ENCODE measurements at regions not wholly inside any gene's neighbourhood (a gene's known extent, or its start where the extent isn't known, plus 50 kb on each side); places are given as distances from the start of the nearest gene placed in this dataset.

DNA sequence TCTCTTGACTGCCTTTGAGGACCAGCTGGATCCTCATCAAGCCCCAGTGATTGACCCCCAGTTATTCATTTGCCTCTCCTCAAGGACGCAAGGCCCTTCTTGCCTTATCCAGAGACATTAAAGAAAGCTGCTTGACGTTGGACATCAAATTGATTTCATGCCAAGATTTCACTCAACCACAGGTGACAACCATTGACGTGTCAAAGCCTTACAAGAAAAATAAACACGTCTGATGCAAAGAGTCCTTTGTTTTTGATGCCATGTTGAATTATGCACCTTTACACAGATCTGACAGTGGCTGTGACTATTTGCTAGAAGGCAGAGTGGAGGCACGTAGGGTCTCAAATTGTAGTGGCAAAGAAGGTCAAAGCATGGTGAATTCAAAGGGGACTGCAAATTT is 666.2 kb upstream of the CAMK1G start:
- no peaks in the 10 kb centered on the region for H3K36me3 Mint-ChIP-seq (ENCODE audit: low read depth, unreplicated experiment)
- Histone ChIP-seq H2AFZ (ENCODE audit: low read depth, low read length) (no peak overlapping the region), H3K27me3 (ENCODE audit: insufficient read depth, low read length) (no peaks in the 10 kb centered on the region), H3K27ac (ENCODE audit: low read depth, low read length) (no peak overlapping the region), H3K36me3 (ENCODE audit: insufficient read depth, low read length) (no peaks in the 10 kb centered on the region), H4K20me1 (ENCODE audit: insufficient read depth, low read length) (no peaks in the 10 kb centered on the region), H3K9me3 (ENCODE audit: insufficient read depth, low read depth, low read length) (no peaks in the 10 kb centered on the region), H3K9ac (ENCODE audit: low read length) (no peak overlapping the region), H3K4me3 (ENCODE audit: insufficient read depth, low read depth, low read length) (no peak overlapping the region), H3K79me2 (ENCODE audit: insufficient read depth, low read length) (no peaks in the 10 kb centered on the region), H3K4me1 (ENCODE audit: insufficient read depth, low read length) (no peaks in the 10 kb centered on the region), H3K4me2 (ENCODE audit: low read length) (no peak overlapping the region)
- H3K9me3 Mint-ChIP-seq (ENCODE audit: unreplicated experiment), result no peaks in the 10 kb centered on the region
- H3K4me1 Mint-ChIP-seq (ENCODE audit: low read depth, unreplicated experiment), result no peaks in the 10 kb centered on the region
- TF ChIP-seq CTCF (IDR thresholded peaks at IDR 0.05; ENCODE audit: insufficient read depth, low read depth, low read length), result no peak
- TF ChIP-seq EZH2 (IDR thresholded peaks at IDR 0.05; ENCODE audit: insufficient read depth, low read length), result no peak
- H3K27me3 Mint-ChIP-seq (ENCODE audit: low read depth, unreplicated experiment), result no peaks in the 10 kb centered on the region
- DNase-seq (ENCODE audit: low read depth), result no peak
- FAIRE-seq, result no peak
- H3K4me3 Mint-ChIP-seq (ENCODE audit: unreplicated experiment), result no peak overlapping the region
- H3K27ac Mint-ChIP-seq (ENCODE audit: unreplicated experiment), result no peak overlapping the region

DNA sequence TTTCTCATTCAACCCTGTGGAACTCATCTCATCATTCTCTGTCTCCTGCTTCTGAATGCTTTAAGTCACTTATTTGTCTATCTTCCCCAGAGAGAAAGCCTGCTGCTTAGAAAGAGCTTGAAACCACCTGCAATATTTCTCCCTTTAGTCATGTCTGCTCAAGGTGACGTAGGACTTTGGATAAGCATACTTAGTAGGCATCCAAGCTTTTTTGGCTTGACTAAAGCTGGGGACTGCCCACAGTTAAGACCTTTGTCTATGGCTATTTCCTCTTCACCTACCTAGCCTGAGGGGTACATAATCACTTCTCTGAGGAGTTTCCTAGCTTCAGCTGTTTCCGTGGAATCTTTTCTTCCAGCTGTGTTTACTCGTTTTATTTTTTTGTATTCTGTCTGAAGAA is 665.8 kb upstream of the CAMK1G start:
- no peak overlapping the region for H3K4me3 Mint-ChIP-seq (ENCODE audit: unreplicated experiment)
- H3K27ac Mint-ChIP-seq (ENCODE audit: unreplicated experiment), result no peak overlapping the region
- H3K27ac ChIP-seq (ENCODE audit: low read depth, low read length), result no peak overlapping the region
- H3K9me3 Mint-ChIP-seq (ENCODE audit: unreplicated experiment), result no peaks in the 10 kb centered on the region
- no peaks in the 10 kb centered on the region for H3K4me1 ChIP-seq (ENCODE audit: insufficient read depth, low read length)
- no peak overlapping the region for H2AFZ ChIP-seq (ENCODE audit: low read depth, low read length)
- H3K4me2 ChIP-seq (ENCODE audit: low read length), result no peak overlapping the region
- no peak for TF ChIP-seq EZH2 (IDR thresholded peaks at IDR 0.05; ENCODE audit: insufficient read depth, low read length)
- no peak for TF ChIP-seq CTCF (IDR thresholded peaks at IDR 0.05; ENCODE audit: insufficient read depth, low read depth, low read length)
- H3K9me3 ChIP-seq (ENCODE audit: insufficient read depth, low read depth, low read length), result no peaks in the 10 kb centered on the region
- H4K20me1 ChIP-seq (ENCODE audit: insufficient read depth, low read length), result no peaks in the 10 kb centered on the region
- H3K36me3 ChIP-seq (ENCODE audit: insufficient read depth, low read length), result no peaks in the 10 kb centered on the region
- DNase-seq (ENCODE audit: low read depth) (no peak), FAIRE-seq (no peak)
- no peak overlapping the region for H3K4me3 ChIP-seq (ENCODE audit: insufficient read depth, low read depth, low read length)
- no peaks in the 10 kb centered on the region for H3K36me3 Mint-ChIP-seq (ENCODE audit: low read depth, unreplicated experiment)
- no peaks in the 10 kb centered on the region for H3K27me3 ChIP-seq (ENCODE audit: insufficient read depth, low read length)
- no peak overlapping the region for H3K9ac ChIP-seq (ENCODE audit: low read length)
- H3K27me3 Mint-ChIP-seq (ENCODE audit: low read depth, unreplicated experiment), result no peaks in the 10 kb centered on the region
- no peaks in the 10 kb centered on the region for H3K79me2 ChIP-seq (ENCODE audit: insufficient read depth, low read length)
- H3K4me1 Mint-ChIP-seq (ENCODE audit: low read depth, unreplicated experiment), result no peaks in the 10 kb centered on the region

GRCh38 chr1:208918160-208918559 is 665.4 kb upstream of the CAMK1G start:
- Histone ChIP-seq H3K27me3 (ENCODE audit: insufficient read depth, low read length) (no peaks in the 10 kb centered on the region), H3K4me3 (ENCODE audit: insufficient read depth, low read depth, low read length) (no peak overlapping the region), H3K79me2 (ENCODE audit: insufficient read depth, low read length) (no peaks in the 10 kb centered on the region), H3K27ac (ENCODE audit: low read depth, low read length) (no peak overlapping the region), H3K9ac (ENCODE audit: low read length) (no peak overlapping the region), H2AFZ (ENCODE audit: low read depth, low read length) (no peak overlapping the region), H4K20me1 (ENCODE audit: insufficient read depth, low read length) (no peaks in the 10 kb centered on the region), H3K4me2 (ENCODE audit: low read length) (no peak overlapping the region), H3K4me1 (ENCODE audit: insufficient read depth, low read length) (no peaks in the 10 kb centered on the region), H3K9me3 (ENCODE audit: insufficient read depth, low read depth, low read length) (no peaks in the 10 kb centered on the region), H3K36me3 (ENCODE audit: insufficient read depth, low read length) (no peaks in the 10 kb centered on the region)
- H3K9me3 Mint-ChIP-seq (ENCODE audit: unreplicated experiment), result no peaks in the 10 kb centered on the region
- H3K36me3 Mint-ChIP-seq (ENCODE audit: low read depth, unreplicated experiment), result no peaks in the 10 kb centered on the region
- FAIRE-seq (no peak), DNase-seq (ENCODE audit: low read depth) (no peak)
- TF ChIP-seq EZH2 (IDR thresholded peaks at IDR 0.05; ENCODE audit: insufficient read depth, low read length), result no peak
- TF ChIP-seq CTCF (IDR thresholded peaks at IDR 0.05; ENCODE audit: insufficient read depth, low read depth, low read length), result no peak
- no peak overlapping the region for H3K27ac Mint-ChIP-seq (ENCODE audit: unreplicated experiment)
- no peaks in the 10 kb centered on the region for H3K4me1 Mint-ChIP-seq (ENCODE audit: low read depth, unreplicated experiment)
- no peak overlapping the region for H3K4me3 Mint-ChIP-seq (ENCODE audit: unreplicated experiment)
- H3K27me3 Mint-ChIP-seq (ENCODE audit: low read depth, unreplicated experiment), result no peaks in the 10 kb centered on the region
